H9 (cell line): ENCODE measurements at regions not wholly inside any gene's neighbourhood (a gene's known extent, or its start where the extent isn't known, plus 50 kb on each side); places are given as distances from the start of the nearest gene placed in this dataset.

Experiments used
- DNase-seq: peaks from one replicate; pipeline ENCODE4 v3.0.0-alpha.2; 2017
- H2AFZ ChIP-seq: one replicate; pipeline ENCODE4 v1.6.1; 2013; ENCODE audit warnings: mild to moderate bottlenecking, low read length, control low read depth, moderate library complexity
- H2AK5ac ChIP-seq: 2 replicates; pipeline ENCODE4 v1.6.1; 2013; ENCODE audit warnings: low read length, control low read depth, mixed read lengths; ENCODE audit not compliant: insufficient read length
- H2BK120ac ChIP-seq: one replicate; pipeline ENCODE4 v1.6.1; 2013; ENCODE audit warnings: low read depth, mild to moderate bottlenecking, low read length, control low read depth, inconsistent platforms; ENCODE audit not compliant: poor library complexity, severe bottlenecking
- H2BK12ac ChIP-seq: 2 replicates; pipeline ENCODE4 v1.6.1; 2013; ENCODE audit warnings: low read length, control low read depth, mixed read lengths, low read depth; ENCODE audit not compliant: insufficient read length
- H2BK15ac ChIP-seq: 2 replicates; pipeline ENCODE4 v1.6.1; 2013; ENCODE audit warnings: low read depth, low read length, control low read depth
- H2BK20ac ChIP-seq: one replicate; pipeline ENCODE4 v1.6.1; 2013; ENCODE audit warnings: low read depth, mild to moderate bottlenecking, low read length, control low read depth, inconsistent platforms; ENCODE audit not compliant: poor library complexity, severe bottlenecking
- H2BK5ac ChIP-seq: 2 replicates; pipeline ENCODE4 v1.6.1; 2013; ENCODE audit warnings: low read length, control low read depth, mixed read lengths; ENCODE audit not compliant: insufficient read length
- H3K14ac ChIP-seq: 2 replicates; pipeline ENCODE4 v1.6.1; 2013; ENCODE audit warnings: low read length, control low read depth; ENCODE audit not compliant: insufficient read depth
- H3K18ac ChIP-seq: 2 replicates; pipeline ENCODE4 v1.6.1; 2013; ENCODE audit warnings: low read depth, mild to moderate bottlenecking, mixed read lengths, low read length, control low read depth; ENCODE audit not compliant: insufficient read length
- H3K23ac ChIP-seq: 2 replicates; pipeline ENCODE4 v1.6.1; 2013; ENCODE audit warnings: low read length, control low read depth, mixed read lengths, low read depth; ENCODE audit not compliant: insufficient read length
- H3K23me2 ChIP-seq: 2 replicates; pipeline ENCODE4 v1.6.1; 2013; ENCODE audit warnings: low read depth, mild to moderate bottlenecking, mixed read lengths, low read length, control low read depth; ENCODE audit not compliant: insufficient read length, poor library complexity, severe bottlenecking
- H3K27ac ChIP-seq: 2 replicates; pipeline ENCODE4 v1.5.1; 2013; ENCODE audit warnings: low read length, control low read depth, mixed read lengths, low read depth; ENCODE audit not compliant: insufficient read length
- H3K27me3 ChIP-seq: 2 replicates; pipeline ENCODE4 v1.6.1; 2013; ENCODE audit warnings: low read length, control low read depth, inconsistent platforms; ENCODE audit not compliant: insufficient read depth
- H3K4ac ChIP-seq: 2 replicates; pipeline ENCODE4 v1.6.1; 2013; ENCODE audit warnings: low read depth, mild to moderate bottlenecking, control low read depth, inconsistent platforms, low read length, moderate library complexity
- H3K4me1 ChIP-seq: 2 replicates; pipeline ENCODE4 v1.6.1; 2013; ENCODE audit warnings: low read length, control low read depth, inconsistent platforms; ENCODE audit not compliant: insufficient read depth
- H3K4me2 ChIP-seq: 2 replicates; pipeline ENCODE4 v1.6.1; 2013; ENCODE audit warnings: low read length, control low read depth, mixed read lengths; ENCODE audit not compliant: insufficient read length, insufficient read depth
- H3K56ac ChIP-seq: 2 replicates; pipeline ENCODE4 v1.6.1; 2013; ENCODE audit warnings: low read depth, mild to moderate bottlenecking, mixed read lengths, low read length, control low read depth; ENCODE audit not compliant: insufficient read length
- H3K79me1 ChIP-seq: 2 replicates; pipeline ENCODE4 v1.6.1; 2013; ENCODE audit warnings: low read depth, mild to moderate bottlenecking, moderate library complexity, low read length, control low read depth, inconsistent platforms; ENCODE audit not compliant: insufficient read depth, poor library complexity, severe bottlenecking
- H3K79me2 ChIP-seq: 2 replicates; pipeline ENCODE4 v1.6.1; 2013; ENCODE audit warnings: low read length, control low read depth, inconsistent platforms; ENCODE audit not compliant: insufficient read depth
- H3K9ac ChIP-seq: 2 replicates; pipeline ENCODE4 v1.6.1; 2013; ENCODE audit warnings: low read length, control low read depth, mixed read lengths; ENCODE audit not compliant: insufficient read length; ENCODE audit errors: extremely low read depth
- H3K9me3 ChIP-seq: one replicate; pipeline ENCODE4 v1.6.1; 2013; ENCODE audit warnings: low read depth, low read length, inconsistent platforms; ENCODE audit not compliant: control insufficient read depth
- H3T11ph ChIP-seq: one replicate; pipeline ENCODE4 v1.6.1; 2013; ENCODE audit warnings: mild to moderate bottlenecking, low read length, control low read depth, inconsistent platforms
- H4K20me1 ChIP-seq: one replicate; pipeline ENCODE4 v1.6.1; 2013; ENCODE audit not compliant: control insufficient read depth, insufficient read length, insufficient read depth
- H4K5ac ChIP-seq: 2 replicates; pipeline ENCODE4 v1.6.1; 2013; ENCODE audit warnings: low read depth, mild to moderate bottlenecking, mixed read lengths, low read length, control low read depth; ENCODE audit not compliant: insufficient read length
- H4K8ac ChIP-seq: replicated peaks from 2 replicates; pipeline ENCODE4 v1.6.1; 2013; ENCODE audit warnings: low read length, control low read depth, mixed read lengths, low read depth; ENCODE audit not compliant: insufficient read length
- H4K91ac ChIP-seq: 2 replicates; pipeline ENCODE4 v1.6.1; 2013; ENCODE audit warnings: low read depth, mild to moderate bottlenecking, moderate library complexity, mixed read lengths, low read length, control low read depth; ENCODE audit not compliant: insufficient read length
- H3K27ac Mint-ChIP-seq, 3 experiments: 2 replicates in 2 of 3; 3 replicates in 1 of 3; pipeline ENCODE4 v1.8.0; 2020 to 2021; ENCODE audit warnings: mixed read lengths in 3 of 3, mild to moderate bottlenecking in 1 of 3, moderate library complexity in 1 of 3
- H3K27me3 Mint-ChIP-seq: 2 replicates; pipeline ENCODE4 v1.8.0; 2021; ENCODE audit warnings: low read depth, mild to moderate bottlenecking, moderate library complexity, mixed read lengths
- H3K36me3 Mint-ChIP-seq, 3 experiments: 2 replicates in 2 of 3; 3 replicates in 1 of 3; pipeline ENCODE4 v1.8.0; 2020 to 2021; ENCODE audit warnings: low read depth in 3 of 3, mixed read lengths in 3 of 3; ENCODE audit not compliant: insufficient read depth in 1 of 3
- H3K4me1 Mint-ChIP-seq, 2 experiments: 2 replicates each; pipeline ENCODE4 v1.8.0; 2020; ENCODE audit warnings: mixed read lengths in 2 of 2
- H3K4me3 Mint-ChIP-seq, 2 experiments: 2 replicates in 1 of 2; 3 replicates in 1 of 2; pipeline ENCODE4 v1.8.0; 2020 to 2021; ENCODE audit warnings: mild to moderate bottlenecking in 2 of 2, mixed read lengths in 2 of 2, moderate library complexity in 1 of 2
- H3K9me3 Mint-ChIP-seq, 2 experiments: 2 replicates in 1 of 2; 3 replicates in 1 of 2; pipeline ENCODE4 v1.8.0; 2020; ENCODE audit warnings: mild to moderate bottlenecking in 2 of 2, mixed read lengths in 2 of 2, moderate library complexity in 1 of 2
- CTCF ChIP-seq: fragments of 200-600 bp; sonication (generic); conservative IDR thresholded peaks from 3 replicates; pipeline ENCODE4 v1.8.0; 2021; ENCODE audit warnings: antibody characterized with exemption, mild to moderate bottlenecking
- WGBS: extraction: QIAGEN DNeasy Blood & Tissue Kit; methylation state at CpG from one replicate; pipeline ENCODE4 v1.1.7; 2013; ENCODE audit warnings: missing lambda C conversion rate, low lambda C conversion rate, mixed read lengths; ENCODE audit not compliant: insufficient read length; ENCODE audit errors: extremely low coverage; 5-methylcytosine and 5-hydroxymethylcytosine counted together

GRCh38 chr22:48267681-48268080, 1505.2 kb downstream of the TBC1D22A start:
- Histone ChIP-seq H3K23me2 (no peaks in the 10 kb centered on the region), H3K79me2 (no peaks in the 10 kb centered on the region), H3K4ac (no peak overlapping the region), H3K56ac (no peak overlapping the region), H2BK5ac (no peak overlapping the region), H3K18ac (no peak overlapping the region), H3K23ac (no peak overlapping the region), H3K4me1 (0 out of 2 replicates have a peak, but pooled peaks cover 2% of the 10 kb centered on the region), H3K9me3 (no peaks in the 10 kb centered on the region), H3K9ac (no peak overlapping the region), H4K8ac (no peak overlapping the region), H2AFZ (no peak overlapping the region), H2BK120ac (no peak overlapping the region), H4K5ac (no peak overlapping the region), H2AK5ac (no peak overlapping the region), H4K20me1 (no peaks in the 10 kb centered on the region), H3K79me1 (no peaks in the 10 kb centered on the region), H3K14ac (no peak overlapping the region), H4K91ac (no peak overlapping the region), H2BK12ac (no peak overlapping the region), H2BK15ac (no peak overlapping the region), H3K27ac (no peak overlapping the region), H2BK20ac (no peak overlapping the region), H3T11ph (no peak overlapping the region), H3K4me2 (no peak overlapping the region), H3K27me3 (no peaks in the 10 kb centered on the region)
- peaks cover 11% of the 10 kb centered on the region for H3K27me3 Mint-ChIP-seq
- H3K27ac Mint-ChIP-seq, result no peak overlapping the region
- peaks cover 11 to 12% of the 10 kb centered on the region in 2 experiments for H3K4me1 Mint-ChIP-seq
- no peaks in the 10 kb centered on the region; a peak in 1 of 7 replicates for H3K36me3 Mint-ChIP-seq
- H3K4me3 Mint-ChIP-seq, result no peak overlapping the region
- TF ChIP-seq CTCF, result no peak
- no peaks in the 10 kb centered on the region for H3K9me3 Mint-ChIP-seq
- DNase-seq, result no peak
- no CpG with 5 or more reads among the region's 10 CpGs for WGBS
